ENCODE measurements at regions not wholly inside any gene's neighbourhood (a gene's known extent, or its start where the extent isn't known, plus 50 kb on each side); places are given as distances from the start of the nearest gene placed in this dataset.

GRCh38 chr12:87382959-87383566 lies 646.1 kb downstream of the C12orf50 start:
- H3K9ac ChIP-seq: no peak overlapping the region
- no peaks in the 10 kb centered on the region for H3K79me2 ChIP-seq (ENCODE audit: insufficient read depth, low read depth)
- H3K27me3 ChIP-seq (ENCODE audit: insufficient read depth, low read depth): no peaks in the 10 kb centered on the region
- no peaks in the 10 kb centered on the region for H3K4me1 ChIP-seq (ENCODE audit: low read depth, poor library complexity, severe bottlenecking)
- H3K36me3 ChIP-seq (ENCODE audit: insufficient read depth): no peaks in the 10 kb centered on the region
- no peak overlapping the region for H3K4me3 ChIP-seq (IDR thresholded peaks at IDR 0.05; ENCODE audit: insufficient read depth, low read depth, low read length)
- TF ChIP-seq CTCF (conservative IDR thresholded peaks at IDR 0.05; ENCODE audit: low read depth, low read length): no peak
- no peak overlapping the region for H2AFZ ChIP-seq (ENCODE audit: low read depth)
- no peak overlapping the region for H3K4me2 ChIP-seq
- H3K27ac ChIP-seq: no peak overlapping the region
- H4K20me1 ChIP-seq (ENCODE audit: insufficient read depth): no peaks in the 10 kb centered on the region

- Histone ChIP-seq H3K27ac (no peak overlapping the region), H3K4me3 (IDR thresholded peaks at IDR 0.05; ENCODE audit: insufficient read depth, low read depth, low read length) (no peak overlapping the region), H3K79me2 (ENCODE audit: insufficient read depth, low read depth) (no peaks in the 10 kb centered on the region), H3K4me1 (ENCODE audit: low read depth, poor library complexity, severe bottlenecking) (no peaks in the 10 kb centered on the region), H4K20me1 (ENCODE audit: insufficient read depth) (no peaks in the 10 kb centered on the region), H3K9ac (no peak overlapping the region), H2AFZ (ENCODE audit: low read depth) (no peak overlapping the region), H3K27me3 (ENCODE audit: insufficient read depth, low read depth) (no peaks in the 10 kb centered on the region), H3K4me2 (no peak overlapping the region), H3K36me3 (ENCODE audit: insufficient read depth) (no peaks in the 10 kb centered on the region)
- TF ChIP-seq CTCF (conservative IDR thresholded peaks at IDR 0.05; ENCODE audit: low read depth, low read length): no peak
These were observed 646.8 kb downstream of the C12orf50 start for GRCh38 chr12:87382436-87382835.

GRCh38 chr12:87381742-87382141 lies 647.5 kb downstream of the C12orf50 start:
- Histone ChIP-seq H3K79me2 (ENCODE audit: insufficient read depth, low read depth) (no peaks in the 10 kb centered on the region), H3K36me3 (ENCODE audit: insufficient read depth) (no peaks in the 10 kb centered on the region), H3K27me3 (ENCODE audit: insufficient read depth, low read depth) (no peaks in the 10 kb centered on the region), H3K9ac (no peak overlapping the region), H4K20me1 (ENCODE audit: insufficient read depth) (no peaks in the 10 kb centered on the region), H2AFZ (ENCODE audit: low read depth) (no peak overlapping the region), H3K27ac (no peak overlapping the region), H3K4me1 (ENCODE audit: low read depth, poor library complexity, severe bottlenecking) (no peaks in the 10 kb centered on the region), H3K4me3 (IDR thresholded peaks at IDR 0.05; ENCODE audit: insufficient read depth, low read depth, low read length) (no peak overlapping the region), H3K4me2 (no peak overlapping the region)
- TF ChIP-seq CTCF (conservative IDR thresholded peaks at IDR 0.05; ENCODE audit: low read depth, low read length): no peak

GRCh38 chr12:87378526-87378925 lies 650.7 kb downstream of the C12orf50 start:
- Histone ChIP-seq H3K9ac (no peak overlapping the region), H3K27me3 (ENCODE audit: insufficient read depth, low read depth) (no peaks in the 10 kb centered on the region), H4K20me1 (ENCODE audit: insufficient read depth) (no peaks in the 10 kb centered on the region), H3K4me2 (no peak overlapping the region), H3K36me3 (ENCODE audit: insufficient read depth) (no peaks in the 10 kb centered on the region), H3K4me3 (IDR thresholded peaks at IDR 0.05; ENCODE audit: insufficient read depth, low read depth, low read length) (no peak overlapping the region), H3K79me2 (ENCODE audit: insufficient read depth, low read depth) (no peaks in the 10 kb centered on the region), H3K4me1 (ENCODE audit: low read depth, poor library complexity, severe bottlenecking) (no peaks in the 10 kb centered on the region), H3K27ac (no peak overlapping the region), H2AFZ (ENCODE audit: low read depth) (no peak overlapping the region)
- no peak for TF ChIP-seq CTCF (conservative IDR thresholded peaks at IDR 0.05; ENCODE audit: low read depth, low read length)

Measured in KMS-11 (cell line).